Adrenal gland (tissue), 5 donors: ENCODE measurements at regions not wholly inside any gene's neighbourhood (a gene's known extent, or its start where the extent isn't known, plus 50 kb on each side); places are given as distances from the start of the nearest gene placed in this dataset.

Experiments used
- POLR2A ChIP-seq, 2 donors: fragments of 450-650 bp; IDR thresholded peaks; one replicate each; pipeline ENCODE4 v1.6.1; 2017; ENCODE audit warnings: antibody characterized with exemption in 2 of 2, mild to moderate bottlenecking in 2 of 2, moderate library complexity in 1 of 2
- TF ChIP-seq, protein P1 (sequence below), 6 experiments: fragments of 450-650 bp in 4 of 6; fragments of 200-600 bp in 2 of 6; sonication (generic) in 1 of 6; IDR thresholded peaks; 1 replicate in 5 of 6; 2 replicates in 1 of 6; pipeline versions ENCODE4 v1.5.1 to v1.8.0; 2016 to 2021; ENCODE audit warnings: antibody characterized with exemption in 6 of 6, mild to moderate bottlenecking in 2 of 6, moderate library complexity in 1 of 6
- donor health status: DM: no; HTN: no; CAD: no.

DNA sequence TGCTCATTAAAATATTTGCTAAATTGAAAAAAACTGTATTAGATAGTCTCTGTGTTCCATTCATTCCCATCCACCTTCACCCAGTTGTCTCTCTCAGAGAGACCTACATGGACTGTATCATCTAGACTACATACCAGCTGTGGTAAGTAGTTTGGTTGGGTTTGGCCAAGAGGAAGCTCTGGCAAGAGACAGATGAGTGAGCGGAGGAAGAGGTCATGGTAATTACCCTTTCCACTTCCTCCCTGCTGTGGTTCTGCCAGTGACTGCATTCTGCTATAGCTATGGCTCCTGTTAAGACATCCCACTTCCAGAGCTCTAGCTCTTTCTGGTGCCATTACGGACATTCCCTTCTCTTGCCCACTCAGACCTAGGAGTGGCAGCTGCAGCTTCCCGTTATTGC lies 239.0 kb upstream of the MID1 start:
- TF ChIP-seq, protein P1, sequence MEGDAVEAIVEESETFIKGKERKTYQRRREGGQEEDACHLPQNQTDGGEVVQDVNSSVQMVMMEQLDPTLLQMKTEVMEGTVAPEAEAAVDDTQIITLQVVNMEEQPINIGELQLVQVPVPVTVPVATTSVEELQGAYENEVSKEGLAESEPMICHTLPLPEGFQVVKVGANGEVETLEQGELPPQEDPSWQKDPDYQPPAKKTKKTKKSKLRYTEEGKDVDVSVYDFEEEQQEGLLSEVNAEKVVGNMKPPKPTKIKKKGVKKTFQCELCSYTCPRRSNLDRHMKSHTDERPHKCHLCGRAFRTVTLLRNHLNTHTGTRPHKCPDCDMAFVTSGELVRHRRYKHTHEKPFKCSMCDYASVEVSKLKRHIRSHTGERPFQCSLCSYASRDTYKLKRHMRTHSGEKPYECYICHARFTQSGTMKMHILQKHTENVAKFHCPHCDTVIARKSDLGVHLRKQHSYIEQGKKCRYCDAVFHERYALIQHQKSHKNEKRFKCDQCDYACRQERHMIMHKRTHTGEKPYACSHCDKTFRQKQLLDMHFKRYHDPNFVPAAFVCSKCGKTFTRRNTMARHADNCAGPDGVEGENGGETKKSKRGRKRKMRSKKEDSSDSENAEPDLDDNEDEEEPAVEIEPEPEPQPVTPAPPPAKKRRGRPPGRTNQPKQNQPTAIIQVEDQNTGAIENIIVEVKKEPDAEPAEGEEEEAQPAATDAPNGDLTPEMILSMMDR (IDR thresholded peaks at IDR 0.05), result no peak
- TF ChIP-seq POLR2A (IDR thresholded peaks at IDR 0.05), result no peak
